Activated naive CD8-positive, alpha-beta T cell treated with anti-CD3 and anti-CD28 coated beads for 36 hours (primary cell): ENCODE measurements at regions not wholly inside any gene's neighbourhood (a gene's known extent, or its start where the extent isn't known, plus 50 kb on each side); places are given as distances from the start of the nearest gene placed in this dataset.
A peak's percentile ranks its signal among the peaks of the same experiment; 100 is the strongest.
"Not testable (repeated sequence)": the region's sequence is repeated elsewhere in the genome, so short reads cannot be mapped to it uniquely, and the experiment has no call there.

ENCODE experiments used
- DNase-seq: peaks from one replicate; pipeline ENCODE4 v3.0.0; 2021
- H3K27ac Mint-ChIP-seq: one replicate; pipeline ENCODE4 v1.8.0; 2022; ENCODE audit warnings: mild to moderate bottlenecking, moderate library complexity, mixed read lengths
- H3K27me3 Mint-ChIP-seq: one replicate; pipeline ENCODE4 v1.8.0; 2022; ENCODE audit warnings: mild to moderate bottlenecking, mixed read lengths
- H3K36me3 Mint-ChIP-seq: one replicate; pipeline ENCODE4 v1.8.0; 2021; ENCODE audit warnings: mild to moderate bottlenecking, mixed read lengths
- H3K4me1 Mint-ChIP-seq: one replicate; pipeline ENCODE4 v1.8.0; 2021; ENCODE audit warnings: mixed read lengths
- H3K4me3 Mint-ChIP-seq: one replicate; pipeline ENCODE4 v1.8.0; 2022; ENCODE audit warnings: mild to moderate bottlenecking, moderate library complexity, mixed read lengths
- H3K9me3 Mint-ChIP-seq: one replicate; pipeline ENCODE4 v1.8.0; 2022; ENCODE audit warnings: mixed read lengths

- H3K9me3 Mint-ChIP-seq, H3K36me3 Mint-ChIP-seq, H3K4me1 Mint-ChIP-seq, H3K4me3 Mint-ChIP-seq, H3K27me3 Mint-ChIP-seq, DNase-seq, H3K27ac Mint-ChIP-seq: not testable (repeated sequence)
These were observed 177.7 kb downstream of the OR4F29 start for GRCh38 chr1:273772-274171.

- H3K36me3 Mint-ChIP-seq, H3K9me3 Mint-ChIP-seq, H3K4me1 Mint-ChIP-seq, H3K27ac Mint-ChIP-seq, H3K4me3 Mint-ChIP-seq: not testable (repeated sequence)
- DNase-seq, result peak; percentile 81
- peaks cover 11% of the 10 kb centered on the region for H3K27me3 Mint-ChIP-seq
These were observed 183.7 kb downstream of the OR4F29 start for GRCh38 chr1:267815-268214.
